GM12892 (cell line): ENCODE measurements at regions not wholly inside any gene's neighbourhood (a gene's known extent, or its start where the extent isn't known, plus 50 kb on each side); places are given as distances from the start of the nearest gene placed in this dataset.

ENCODE experiments used
- POLR2A ChIP-seq: IDR thresholded peaks from 2 replicates; pipeline ENCODE4 v1.6.1; 2011; ENCODE audit warnings: low read depth, low read length, control low read depth
- POLR2AphosphoS5 ChIP-seq: IDR thresholded peaks from 2 replicates; pipeline ENCODE4 v1.6.1; 2011; ENCODE audit warnings: low read depth, low read length, control low read depth
- TAF1 ChIP-seq: IDR thresholded peaks from 2 replicates; pipeline ENCODE4 v1.6.1; 2011; ENCODE audit warnings: low read depth, mild to moderate bottlenecking, control low read depth, low read length, borderline replicate concordance

DNA sequence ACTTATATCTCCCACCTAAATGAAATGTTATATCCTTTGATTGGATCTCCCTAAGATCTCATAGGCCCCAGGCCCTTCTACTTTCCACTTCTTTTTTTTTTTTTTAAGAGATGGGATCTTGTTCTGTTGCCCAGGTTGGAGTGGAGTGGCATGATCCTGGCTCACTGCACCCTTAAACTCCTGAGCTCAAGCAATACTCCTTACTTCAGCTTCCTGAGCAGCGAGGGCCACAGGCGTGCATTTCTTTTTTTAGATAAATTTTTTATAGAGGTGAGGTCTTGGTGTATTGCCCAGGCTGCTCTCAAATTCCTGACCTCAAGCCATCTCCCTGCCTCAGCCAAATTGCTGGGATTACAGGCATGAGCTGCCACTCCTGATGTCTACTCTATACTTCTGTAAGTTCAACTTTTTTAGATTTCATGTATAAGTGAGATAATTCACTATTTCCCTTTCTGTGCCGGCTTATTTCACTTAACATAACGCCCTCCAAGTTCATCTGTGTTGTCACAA lies 987.5 kb upstream of the NCAM2 start:
- no peak for TF ChIP-seq POLR2A
- TF ChIP-seq TAF1, result no peak
- TF ChIP-seq POLR2AphosphoS5, result no peak
